ENCODE measurements at regions not wholly inside any gene's neighbourhood (a gene's known extent, or its start where the extent isn't known, plus 50 kb on each side); places are given as distances from the start of the nearest gene placed in this dataset.

DNA sequence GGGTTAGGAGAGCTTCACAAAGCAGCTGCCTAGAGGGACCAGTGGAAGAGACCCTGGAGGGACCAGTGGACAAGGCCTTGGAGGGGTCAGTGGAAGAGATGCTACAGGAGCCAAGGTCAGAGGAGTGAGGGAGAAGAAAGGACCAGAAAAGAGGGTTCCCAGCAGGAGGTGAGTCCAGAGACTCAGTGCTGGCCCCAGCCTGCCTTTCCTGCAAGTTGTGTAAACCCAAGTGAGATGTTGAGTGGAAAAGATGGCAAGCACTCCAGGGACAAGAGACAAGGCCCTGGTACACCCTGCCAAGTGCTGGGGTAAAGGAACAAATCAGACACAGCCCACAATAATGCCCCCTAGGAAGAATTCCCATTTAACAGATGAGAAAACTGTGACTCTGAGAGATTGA is 94.4 kb downstream of the TTC32 start:
- no peak for DNase-seq (ENCODE audit: insufficient read length, low spot score, missing footprints)
- no peak overlapping the region for H3K4me3 ChIP-seq (ENCODE audit: insufficient read depth, low read length)
- H3K4me1 ChIP-seq (ENCODE audit: insufficient read depth, low read length): peaks cover 8% of the 10 kb centered on the region
- no peak overlapping the region for H2AFZ ChIP-seq (ENCODE audit: low read length)
- no peaks in the 10 kb centered on the region for H3K27me3 ChIP-seq (ENCODE audit: insufficient read depth, low read length)
- H3K36me3 ChIP-seq (ENCODE audit: insufficient read depth, low read length): no peaks in the 10 kb centered on the region
- no peaks in the 10 kb centered on the region for H3K79me2 ChIP-seq (ENCODE audit: insufficient read depth, low read length)
- H3K9me3 ChIP-seq (ENCODE audit: low read depth, low read length): no peaks in the 10 kb centered on the region
- no peaks in the 10 kb centered on the region for H4K20me1 ChIP-seq (ENCODE audit: insufficient read depth, low read length)
- TF ChIP-seq, protein P1, sequence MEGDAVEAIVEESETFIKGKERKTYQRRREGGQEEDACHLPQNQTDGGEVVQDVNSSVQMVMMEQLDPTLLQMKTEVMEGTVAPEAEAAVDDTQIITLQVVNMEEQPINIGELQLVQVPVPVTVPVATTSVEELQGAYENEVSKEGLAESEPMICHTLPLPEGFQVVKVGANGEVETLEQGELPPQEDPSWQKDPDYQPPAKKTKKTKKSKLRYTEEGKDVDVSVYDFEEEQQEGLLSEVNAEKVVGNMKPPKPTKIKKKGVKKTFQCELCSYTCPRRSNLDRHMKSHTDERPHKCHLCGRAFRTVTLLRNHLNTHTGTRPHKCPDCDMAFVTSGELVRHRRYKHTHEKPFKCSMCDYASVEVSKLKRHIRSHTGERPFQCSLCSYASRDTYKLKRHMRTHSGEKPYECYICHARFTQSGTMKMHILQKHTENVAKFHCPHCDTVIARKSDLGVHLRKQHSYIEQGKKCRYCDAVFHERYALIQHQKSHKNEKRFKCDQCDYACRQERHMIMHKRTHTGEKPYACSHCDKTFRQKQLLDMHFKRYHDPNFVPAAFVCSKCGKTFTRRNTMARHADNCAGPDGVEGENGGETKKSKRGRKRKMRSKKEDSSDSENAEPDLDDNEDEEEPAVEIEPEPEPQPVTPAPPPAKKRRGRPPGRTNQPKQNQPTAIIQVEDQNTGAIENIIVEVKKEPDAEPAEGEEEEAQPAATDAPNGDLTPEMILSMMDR (IDR thresholded peaks at IDR 0.05; ENCODE audit: extremely low read depth, low read depth, low read length): no peak
- H3K4me2 ChIP-seq (ENCODE audit: insufficient read depth, low read length): no peak overlapping the region
- no peak overlapping the region for H3K27ac ChIP-seq (ENCODE audit: low read depth, low read length)

DNA sequence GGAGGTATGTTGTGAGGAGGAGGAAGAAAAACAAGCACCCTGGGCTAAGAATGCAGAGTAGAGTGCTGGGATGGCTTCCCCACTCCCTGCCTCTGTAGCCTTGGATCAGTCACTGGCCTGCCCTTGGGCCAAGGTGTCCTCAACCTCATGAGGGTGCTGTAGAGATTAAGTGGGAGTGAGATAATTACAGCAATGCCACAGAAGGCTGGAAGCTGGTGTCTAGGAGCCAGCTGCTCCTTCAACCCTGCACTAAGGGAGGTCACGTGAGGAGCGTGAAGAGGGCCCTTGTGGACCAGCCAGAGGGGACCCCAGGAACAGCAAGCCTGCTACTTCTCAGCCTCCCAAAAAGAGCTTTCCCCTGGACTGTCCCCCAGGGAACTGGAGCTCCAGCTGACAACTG is 95.2 kb downstream of the TTC32 start:
- peaks cover 11% of the 10 kb centered on the region for H3K4me1 ChIP-seq (ENCODE audit: insufficient read depth, low read length)

DNA sequence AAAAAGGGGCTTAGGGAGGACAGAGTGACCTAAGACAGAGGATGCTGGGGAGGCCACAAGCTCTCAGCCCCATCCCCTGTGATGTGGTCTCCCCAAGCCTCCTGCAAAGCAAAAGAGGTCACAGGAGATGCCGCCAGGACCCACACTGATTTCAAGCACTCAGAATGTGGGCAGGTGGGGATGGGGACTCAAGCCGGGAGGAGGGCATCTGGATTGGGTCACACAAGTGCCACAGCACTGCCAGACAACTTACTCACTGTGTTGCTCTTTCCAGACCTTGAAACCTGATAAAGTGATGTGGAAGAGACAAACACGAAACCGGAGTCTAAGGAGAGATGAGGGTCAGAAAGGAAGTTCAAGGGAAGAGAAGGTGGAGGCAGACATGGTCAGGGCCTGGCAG is 95.7 kb downstream of the TTC32 start:
- Histone ChIP-seq H3K79me2 (ENCODE audit: insufficient read depth, low read length) (no peaks in the 10 kb centered on the region), H3K27me3 (ENCODE audit: insufficient read depth, low read length) (no peaks in the 10 kb centered on the region), H3K4me2 (ENCODE audit: insufficient read depth, low read length) (no peak overlapping the region), H3K4me1 (ENCODE audit: insufficient read depth, low read length) (peaks cover 14% of the 10 kb centered on the region), H3K4me3 (ENCODE audit: insufficient read depth, low read length) (no peak overlapping the region), H3K27ac (ENCODE audit: low read depth, low read length) (no peak overlapping the region), H2AFZ (ENCODE audit: low read length) (no peak overlapping the region), H4K20me1 (ENCODE audit: insufficient read depth, low read length) (no peaks in the 10 kb centered on the region), H3K36me3 (ENCODE audit: insufficient read depth, low read length) (no peaks in the 10 kb centered on the region), H3K9me3 (ENCODE audit: low read depth, low read length) (no peaks in the 10 kb centered on the region)
- TF ChIP-seq, protein P1 (IDR thresholded peaks at IDR 0.05; ENCODE audit: extremely low read depth, low read depth, low read length): no peak
- DNase-seq (ENCODE audit: insufficient read length, low spot score, missing footprints): no peak

More for the DNA sequence above, 95.2 kb downstream of the TTC32 start:
- no peak overlapping the region for H3K4me3 ChIP-seq (ENCODE audit: insufficient read depth, low read length)
- H2AFZ ChIP-seq (ENCODE audit: low read length): no peak overlapping the region
- H3K27ac ChIP-seq (ENCODE audit: low read depth, low read length): no peak overlapping the region
- no peaks in the 10 kb centered on the region for H3K36me3 ChIP-seq (ENCODE audit: insufficient read depth, low read length)
- H3K9me3 ChIP-seq (ENCODE audit: low read depth, low read length): no peaks in the 10 kb centered on the region
- TF ChIP-seq, protein P1 (IDR thresholded peaks at IDR 0.05; ENCODE audit: extremely low read depth, low read depth, low read length): no peak
- no peak overlapping the region for H3K4me2 ChIP-seq (ENCODE audit: insufficient read depth, low read length)
- no peaks in the 10 kb centered on the region for H4K20me1 ChIP-seq (ENCODE audit: insufficient read depth, low read length)
- no peak for DNase-seq (ENCODE audit: insufficient read length, low spot score, missing footprints)
- no peaks in the 10 kb centered on the region for H3K27me3 ChIP-seq (ENCODE audit: insufficient read depth, low read length)
- H3K79me2 ChIP-seq (ENCODE audit: insufficient read depth, low read length): no peaks in the 10 kb centered on the region

DNA sequence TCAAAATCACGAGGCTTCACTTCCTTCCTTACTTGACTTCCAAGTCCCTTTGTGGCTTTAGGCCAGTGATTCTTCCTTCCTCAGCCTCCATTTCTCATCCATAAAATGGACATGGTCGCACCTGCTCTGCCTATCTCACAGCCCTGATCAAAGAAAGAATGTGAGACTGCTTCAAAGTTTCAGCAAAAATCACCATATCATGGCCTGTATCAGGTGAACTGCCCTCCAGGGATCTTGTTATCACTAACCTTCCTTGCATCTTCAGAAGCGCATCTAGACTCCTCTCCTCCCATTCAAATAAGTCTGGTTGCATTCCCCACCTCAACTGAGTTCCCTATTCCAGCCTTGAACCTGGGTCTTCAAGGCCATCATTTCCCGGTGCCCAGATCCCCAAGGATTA is 96.5 kb downstream of the TTC32 start:
- Histone ChIP-seq H2AFZ (ENCODE audit: low read length) (no peak overlapping the region), H3K27ac (ENCODE audit: low read depth, low read length) (no peak overlapping the region), H4K20me1 (ENCODE audit: insufficient read depth, low read length) (no peaks in the 10 kb centered on the region), H3K4me1 (ENCODE audit: insufficient read depth, low read length) (peaks cover 22% of the 10 kb centered on the region), H3K36me3 (ENCODE audit: insufficient read depth, low read length) (no peaks in the 10 kb centered on the region), H3K4me3 (ENCODE audit: insufficient read depth, low read length) (no peak overlapping the region), H3K4me2 (ENCODE audit: insufficient read depth, low read length) (no peak overlapping the region), H3K27me3 (ENCODE audit: insufficient read depth, low read length) (no peaks in the 10 kb centered on the region), H3K79me2 (ENCODE audit: insufficient read depth, low read length) (no peaks in the 10 kb centered on the region), H3K9me3 (ENCODE audit: low read depth, low read length) (no peaks in the 10 kb centered on the region)
- TF ChIP-seq, protein P1 (IDR thresholded peaks at IDR 0.05; ENCODE audit: extremely low read depth, low read depth, low read length): no peak
- no peak for DNase-seq (ENCODE audit: insufficient read length, low spot score, missing footprints)
